H1 (cell line): ENCODE measurements at regions not wholly inside any gene's neighbourhood (a gene's known extent, or its start where the extent isn't known, plus 50 kb on each side); places are given as distances from the start of the nearest gene placed in this dataset.

Experiments used
- CTCF ChIA-PET: fragments of 300-600 bp; sonication (Branson Sonifier 250); formaldehyde crosslinking; loops from one replicate; lab custom pipeline; 2021; ENCODE audit not compliant: partially characterized antibody; lab: Charles Lee
- POLR2A ChIA-PET: fragments of 300-600 bp; sonication (Branson Sonifier 250); formaldehyde crosslinking; loops from one replicate; lab custom pipeline; 2021; ENCODE audit warnings: inconsistent platforms; ENCODE audit not compliant: partially characterized antibody; lab: Charles Lee
- DNase-seq, 2 experiments: peaks; one replicate each; pipeline versions ENCODE4 v3.0.0 to v3.0.0-alpha.2; 2010 to 2022; ENCODE audit warnings: low spot score in 2 of 2, low read depth in 1 of 2, mixed read lengths in 1 of 2
- FAIRE-seq: peaks from 2 replicates; lab custom pipeline; 2011; peaks lifted over from hg19 to GRCh38; lab: Jason Lieb, UNC
- H2AFZ ChIP-seq: 2 replicates; pipeline ENCODE4 v1.8.1; 2012; ENCODE audit warnings: low read length, inconsistent platforms
- H2AK5ac ChIP-seq: 2 replicates; pipeline ENCODE4 v1.6.1; 2013; ENCODE audit warnings: low read depth, low read length
- H2BK120ac ChIP-seq: replicated peaks from 2 replicates; pipeline ENCODE3; 2013; ENCODE audit warnings: low read depth, low read length, inconsistent platforms
- H2BK12ac ChIP-seq: 2 replicates; pipeline ENCODE4 v1.6.1; 2013; ENCODE audit warnings: low read depth, low read length
- H2BK15ac ChIP-seq: 2 replicates; pipeline ENCODE4 v1.6.1; 2013; ENCODE audit warnings: low read length
- H2BK20ac ChIP-seq: 2 replicates; pipeline ENCODE4 v1.6.1; 2013; ENCODE audit warnings: low read length
- H2BK5ac ChIP-seq: 2 replicates; pipeline ENCODE4 v1.6.1; 2013; ENCODE audit warnings: low read depth, low read length
- H3K14ac ChIP-seq: 2 replicates; pipeline ENCODE4 v1.6.1; 2013; ENCODE audit warnings: inconsistent platforms; ENCODE audit not compliant: insufficient read length
- H3K18ac ChIP-seq: 2 replicates; pipeline ENCODE4 v1.6.1; 2013; ENCODE audit warnings: low read length; ENCODE audit errors: extremely low read depth
- H3K23ac ChIP-seq: 2 replicates; pipeline ENCODE4 v1.6.1; 2013; ENCODE audit warnings: inconsistent platforms; ENCODE audit not compliant: insufficient read length
- H3K23me2 ChIP-seq: 2 replicates; pipeline ENCODE4 v1.6.1; 2013; ENCODE audit warnings: low read depth, low read length
- H3K27ac ChIP-seq: 2 replicates; pipeline ENCODE4 v1.6.1; 2011; ENCODE audit warnings: low read depth, low read length, inconsistent platforms
- H3K27me3 ChIP-seq, 4 experiments: replicated peaks in 1 of 4; 1 replicate in 1 of 4; 2 replicates in 3 of 4; pipeline versions ENCODE4 v1.6.1 to v1.8.1; 2011 to 2013; ENCODE audit warnings: low read length in 3 of 4, mild to moderate bottlenecking in 3 of 4, inconsistent platforms in 2 of 4, mixed read lengths in 2 of 4, moderate library complexity in 1 of 4; ENCODE audit not compliant: control insufficient read depth in 3 of 4, insufficient read depth in 3 of 4; ENCODE audit errors: extremely low read depth in 1 of 4
- H3K36me3 ChIP-seq, 4 experiments: 2 replicates each; pipeline versions ENCODE4 v1.6.1 to v1.8.1; 2011 to 2013; ENCODE audit warnings: mild to moderate bottlenecking in 4 of 4, low read length in 3 of 4, moderate library complexity in 2 of 4, control low read depth in 1 of 4, inconsistent platforms in 1 of 4; ENCODE audit not compliant: insufficient read depth in 4 of 4, control insufficient read depth in 2 of 4
- H3K4ac ChIP-seq: replicated peaks from 2 replicates; pipeline ENCODE3; 2013; ENCODE audit warnings: low read length, low read depth, mixed read lengths, inconsistent platforms; ENCODE audit not compliant: insufficient read length
- H3K4me1 ChIP-seq, 4 experiments: replicated peaks in 1 of 4; 1 replicate in 1 of 4; 2 replicates in 3 of 4; pipeline versions ENCODE4 v1.6.1 to v1.8.1; 2011 to 2013; ENCODE audit warnings: low read length in 3 of 4, inconsistent platforms in 2 of 4, mixed read lengths in 1 of 4; ENCODE audit not compliant: insufficient read depth in 4 of 4, control insufficient read depth in 3 of 4
- H3K4me2 ChIP-seq, 2 experiments: 2 replicates each; pipeline versions ENCODE4 v1.6.1 to v1.8.1; 2011 to 2013; ENCODE audit warnings: low read depth in 2 of 2, low read length in 2 of 2, control low read depth in 1 of 2, inconsistent platforms in 1 of 2, mild to moderate bottlenecking in 1 of 2; ENCODE audit not compliant: insufficient read depth in 1 of 2
- H3K4me3 ChIP-seq, 4 experiments: fragments of 200-600, 300-600 bp in 1 of 4; sonication (generic), shearing (Covaris generic), sonication (Bioruptor Twin) in 1 of 4; 2 replicates each; pipeline versions ENCODE4 v1.5.1 to v1.8.1; 2011 to 2016; ENCODE audit warnings: low read length in 4 of 4, low read depth in 3 of 4, control low read depth in 2 of 4, inconsistent platforms in 2 of 4, mild to moderate bottlenecking in 2 of 4, mixed read lengths in 1 of 4, moderate library complexity in 1 of 4; ENCODE audit not compliant: insufficient read depth in 2 of 4; ENCODE audit errors: extremely low read depth in 1 of 4
- H3K56ac ChIP-seq: replicated peaks from 2 replicates; pipeline ENCODE3; 2013; ENCODE audit warnings: low read depth, mild to moderate bottlenecking, mixed read lengths, low read length, inconsistent platforms; ENCODE audit not compliant: insufficient read length
- H3K79me1 ChIP-seq: 2 replicates; pipeline ENCODE4 v1.6.1; 2013; ENCODE audit warnings: low read depth, low read length, control low read depth
- H3K79me2 ChIP-seq, 2 experiments: 2 replicates each; pipeline versions ENCODE4 v1.6.1 to v1.8.1; 2012 to 2013; ENCODE audit warnings: low read length in 2 of 2, mild to moderate bottlenecking in 2 of 2, inconsistent platforms in 1 of 2; ENCODE audit not compliant: insufficient read depth in 2 of 2, control insufficient read depth in 1 of 2
- H3K9ac ChIP-seq, 4 experiments: replicated peaks in 1 of 4; 1 replicate in 1 of 4; 2 replicates in 3 of 4; pipeline versions ENCODE4 v1.6.1 to v1.8.1; 2011 to 2013; ENCODE audit warnings: low read depth in 3 of 4, low read length in 3 of 4, control low read depth in 2 of 4, mild to moderate bottlenecking in 2 of 4, moderate library complexity in 2 of 4, inconsistent platforms in 1 of 4; ENCODE audit errors: extremely low read depth in 1 of 4
- H3K9me3 ChIP-seq, 2 experiments: 2 replicates each; pipeline versions ENCODE4 v1.6.1 to v1.8.1; 2012 to 2013; ENCODE audit warnings: mild to moderate bottlenecking in 2 of 2, moderate library complexity in 2 of 2, control low read depth in 1 of 2, inconsistent platforms in 1 of 2, low read depth in 1 of 2, low read length in 1 of 2, mixed read lengths in 1 of 2; ENCODE audit not compliant: insufficient read depth in 2 of 2
- H4K20me1 ChIP-seq, 2 experiments: replicated peaks in 1 of 2; 2 replicates each; pipeline versions ENCODE3 to v1.8.1; 2011 to 2013; ENCODE audit warnings: inconsistent platforms in 2 of 2, low read length in 2 of 2, mild to moderate bottlenecking in 1 of 2; ENCODE audit not compliant: insufficient read depth in 2 of 2, control insufficient read depth in 1 of 2
- H4K5ac ChIP-seq: 2 replicates; pipeline ENCODE4 v1.6.1; 2013; ENCODE audit warnings: low read length, low read depth, mixed read lengths, inconsistent platforms; ENCODE audit not compliant: insufficient read length
- H4K8ac ChIP-seq: 2 replicates; pipeline ENCODE4 v1.8.0; 2013; ENCODE audit warnings: mild to moderate bottlenecking, moderate library complexity, low read length, inconsistent platforms; ENCODE audit not compliant: insufficient read depth; ENCODE audit errors: extremely low read depth
- H4K91ac ChIP-seq: replicated peaks from 2 replicates; pipeline ENCODE3; 2013; ENCODE audit warnings: low read length, mixed read lengths, inconsistent platforms; ENCODE audit not compliant: insufficient read length
- BRCA1 ChIP-seq: IDR thresholded peaks from 2 replicates; pipeline ENCODE4 v1.6.1; 2012; ENCODE audit warnings: low read depth, low read length, improper control_type of control experiment
- CEBPB ChIP-seq: IDR thresholded peaks from 2 replicates; pipeline ENCODE4 v1.6.1; 2012; ENCODE audit warnings: low read depth, low read length
- WGBS, 2 experiments: shearing (Covaris generic) in 1 of 2; methylation state at CpG; one replicate each; pipeline versions ENCODE4 v1.1.6 to v1.1.7; 2013 to 2015; ENCODE audit warnings: low lambda C conversion rate in 2 of 2, mixed read lengths in 2 of 2, inconsistent platforms in 1 of 2, low coverage in 1 of 2, missing lambda C conversion rate in 1 of 2; ENCODE audit not compliant: insufficient replicate concordance in 2 of 2, insufficient coverage in 1 of 2, insufficient read length in 1 of 2; ENCODE audit errors: extremely low coverage in 1 of 2, missing lambda C conversion rate in 1 of 2; 5-methylcytosine and 5-hydroxymethylcytosine counted together

- no peak overlapping the region for H3K56ac ChIP-seq
- H2BK12ac ChIP-seq, result no peak overlapping the region
- H3K4me3 ChIP-seq, result no peak overlapping the region
- no peaks in the 10 kb centered on the region for H3K36me3 ChIP-seq
- WGBS, 2 experiments, result 82% methylated on average over 4 of the region's 4 CpGs; no CpG with 5 or more reads in 1 of the 2 experiments
- no peak overlapping the region for H3K18ac ChIP-seq
- no peak overlapping the region for H2BK120ac ChIP-seq
- H4K20me1 ChIP-seq, result no peaks in the 10 kb centered on the region
- H2BK5ac ChIP-seq, result no peak overlapping the region
- H4K5ac ChIP-seq, result no peak overlapping the region
- H3K4me1 ChIP-seq, result peaks cover 0 to 3% (median 0%) of the 10 kb centered on the region in 4 experiments; a peak in 1 of 7 replicates
- H3K4me2 ChIP-seq, result no peak overlapping the region
- H3K27ac ChIP-seq, result no peak overlapping the region
- H2AFZ ChIP-seq, result no peak overlapping the region
- H4K91ac ChIP-seq, result no peak overlapping the region
- no peak overlapping the region for H3K14ac ChIP-seq
- no peak for FAIRE-seq
- ChIA-PET POLR2A (no interaction called here), CTCF (interaction anchor here (0.6 to 1.1 kb wide), 2 partner anchors 12 to 415 kb away, joined by 3 to 6 read pairs; no protein-coding TSS in a partner anchor)
- H3K79me2 ChIP-seq, result no peaks in the 10 kb centered on the region
- no peaks in the 10 kb centered on the region for H3K9me3 ChIP-seq
- H3K79me1 ChIP-seq, result no peaks in the 10 kb centered on the region; the same call in 1 of the 2 replicates
- no peak overlapping the region for H3K9ac ChIP-seq
- no peak overlapping the region for H2AK5ac ChIP-seq
- H3K23me2 ChIP-seq, result no peaks in the 10 kb centered on the region; the same call in 1 of the 2 replicates
- H3K27me3 ChIP-seq, result no peaks in the 10 kb centered on the region
- DNase-seq, result no peak
- H3K23ac ChIP-seq, result no peak overlapping the region
- H2BK20ac ChIP-seq, result no peak overlapping the region
- no peak for TF ChIP-seq CEBPB
- TF ChIP-seq BRCA1, result no peak
- no peak overlapping the region for H2BK15ac ChIP-seq
- H3K4ac ChIP-seq, result no peak overlapping the region
- no peak overlapping the region for H4K8ac ChIP-seq
Observed at GRCh38 chr14:65972346-65972870, 513.8 kb upstream of the CCDC196 start.
